ENCODE measurements at regions not wholly inside any gene's neighbourhood (a gene's known extent, or its start where the extent isn't known, plus 50 kb on each side); places are given as distances from the start of the nearest gene placed in this dataset.
"Not testable (repeated sequence)": the region's sequence is repeated elsewhere in the genome, so short reads cannot be mapped to it uniquely, and the experiment has no call there.

DNA sequence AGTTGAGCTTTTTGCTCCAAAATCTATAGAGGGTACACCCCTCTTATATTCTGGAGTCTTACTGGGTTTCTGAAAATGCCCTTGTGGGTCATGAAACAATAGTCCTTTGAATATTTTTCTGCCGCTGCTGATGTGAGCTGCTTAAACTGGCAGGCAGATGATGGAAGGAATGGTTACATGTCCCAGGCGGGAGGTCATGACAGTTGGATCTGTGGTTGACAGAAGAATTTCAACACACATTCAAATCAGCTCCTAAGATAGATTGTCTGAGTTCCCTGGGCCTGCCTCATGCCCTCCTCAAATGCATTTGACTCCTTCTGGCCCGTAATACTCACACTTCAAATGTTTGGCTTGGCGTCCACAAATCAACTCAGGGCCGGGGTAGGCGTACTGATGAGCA is 105.0 kb upstream of the IKBKE start:
- DNase-seq, result peak in 1 of 2 donors; percentile 45

GRCh38 chr1:206366131-206366530 is 104.1 kb upstream of the IKBKE start:
- not testable (repeated sequence) for DNase-seq

DNA sequence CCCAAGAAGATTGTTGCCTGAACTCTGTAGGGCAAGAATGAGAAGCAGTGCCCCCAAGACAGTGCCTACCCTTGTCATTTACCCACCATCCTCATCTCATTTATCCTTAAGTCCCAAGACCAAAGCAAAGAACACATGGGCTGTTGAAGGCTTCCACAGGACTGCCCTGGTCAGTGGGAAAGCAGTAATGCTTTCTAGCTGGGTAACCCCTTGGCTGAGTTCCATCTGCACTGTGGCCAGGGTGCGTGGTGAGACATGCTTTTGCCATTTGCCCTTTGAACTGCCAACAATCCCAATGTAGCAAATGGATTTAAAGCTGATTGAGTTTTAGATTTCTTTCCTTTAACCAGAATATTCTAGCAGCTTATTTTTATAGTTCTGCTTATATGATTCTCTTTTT is 103.5 kb upstream of the IKBKE start:
- not testable (repeated sequence) for DNase-seq

DNA sequence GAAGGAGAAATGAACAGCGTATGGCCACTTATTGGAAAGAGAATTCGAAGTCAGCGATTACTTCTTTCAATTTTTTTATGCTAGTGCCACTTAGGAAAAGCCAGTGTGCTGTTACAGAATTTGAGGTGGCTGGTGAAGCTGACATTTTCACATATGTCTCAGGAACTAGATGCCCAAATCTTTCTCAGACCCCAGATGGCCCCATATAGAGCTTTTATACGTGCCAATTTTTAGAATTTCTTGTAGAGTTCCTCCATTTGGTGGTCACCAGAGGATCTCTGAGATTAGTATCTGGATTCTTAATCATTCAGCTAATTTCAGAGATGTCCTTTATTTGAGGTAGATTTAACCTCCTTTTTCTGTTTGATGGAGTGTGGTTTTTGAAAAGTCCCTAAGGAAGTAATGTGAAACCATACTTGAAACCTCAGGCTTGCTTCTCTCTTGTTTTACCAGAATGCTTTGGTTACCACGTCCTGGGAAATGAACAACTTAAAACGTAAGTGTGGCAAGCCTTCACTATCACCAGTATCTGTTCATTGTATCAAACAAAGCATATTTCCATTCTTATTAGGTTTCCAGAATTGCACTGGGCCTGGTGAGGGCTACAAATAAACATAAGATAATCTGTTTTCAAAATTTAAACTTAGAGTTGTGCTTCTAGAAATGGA is 102.2 kb upstream of the IKBKE start:
- not testable (repeated sequence) for DNase-seq

GRCh38 chr1:206374725-206375124 is 95.6 kb upstream of the IKBKE start:
- not testable (repeated sequence) for DNase-seq

DNA sequence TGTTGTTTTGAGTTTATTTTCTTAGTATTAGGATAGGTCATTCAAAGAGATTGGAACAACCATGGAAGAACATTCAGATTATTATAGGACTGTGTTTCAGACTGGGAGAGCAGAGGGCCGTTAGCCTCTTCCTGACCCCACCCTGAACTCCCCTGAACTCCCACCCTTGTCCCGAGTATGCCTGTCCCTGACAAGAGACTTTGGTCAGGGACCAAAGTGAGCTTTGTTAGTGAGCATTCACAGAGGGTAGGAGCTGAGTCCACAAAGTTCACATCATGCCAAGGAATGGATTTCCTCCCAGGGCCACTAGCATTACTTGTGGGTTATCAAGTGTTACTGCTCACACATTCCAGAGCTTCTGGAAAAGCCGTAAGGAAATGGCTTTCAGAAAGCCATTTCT is 94.7 kb upstream of the IKBKE start:
- not testable (repeated sequence) for DNase-seq

DNA sequence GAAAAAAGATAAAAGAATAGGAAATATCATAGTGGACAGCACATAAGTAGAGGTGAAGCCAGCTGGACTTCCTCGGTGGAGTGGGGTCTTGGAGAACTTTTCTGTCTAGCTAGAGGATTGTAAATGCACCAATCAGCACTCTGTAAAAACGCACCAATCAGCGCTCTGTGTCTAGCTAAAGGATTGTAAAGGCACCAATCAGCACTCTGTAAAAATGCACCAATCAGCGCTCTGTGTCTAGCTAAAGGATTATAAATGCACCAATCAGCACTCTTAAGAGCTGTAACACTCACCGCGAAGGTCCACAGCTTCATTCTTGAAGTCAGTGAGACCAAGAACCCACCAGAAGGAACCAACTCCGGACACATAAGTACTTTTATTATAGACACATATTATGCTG is 91.8 kb upstream of the IKBKE start:
- not testable (repeated sequence) for DNase-seq

DNA sequence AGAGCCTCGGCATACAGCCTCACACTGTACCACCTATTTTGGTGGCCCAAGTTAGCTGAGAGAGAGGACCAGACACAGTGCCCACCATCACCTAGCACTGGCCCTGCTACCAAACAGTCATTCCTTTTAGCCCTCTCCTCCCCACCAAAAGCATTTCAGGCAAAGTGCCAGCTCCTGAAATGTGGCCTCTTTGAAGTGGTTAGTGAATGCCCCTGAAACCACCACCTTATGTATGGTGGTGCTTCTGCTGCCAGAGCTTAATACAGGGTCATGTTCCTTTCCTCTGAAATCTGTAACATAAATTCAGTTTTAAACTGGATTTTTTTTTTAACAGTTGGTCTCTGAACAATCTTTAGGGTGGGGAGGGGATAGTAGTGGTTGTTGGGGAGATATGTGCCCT is 91.0 kb upstream of the IKBKE start:
- not testable (repeated sequence) for DNase-seq

DNA sequence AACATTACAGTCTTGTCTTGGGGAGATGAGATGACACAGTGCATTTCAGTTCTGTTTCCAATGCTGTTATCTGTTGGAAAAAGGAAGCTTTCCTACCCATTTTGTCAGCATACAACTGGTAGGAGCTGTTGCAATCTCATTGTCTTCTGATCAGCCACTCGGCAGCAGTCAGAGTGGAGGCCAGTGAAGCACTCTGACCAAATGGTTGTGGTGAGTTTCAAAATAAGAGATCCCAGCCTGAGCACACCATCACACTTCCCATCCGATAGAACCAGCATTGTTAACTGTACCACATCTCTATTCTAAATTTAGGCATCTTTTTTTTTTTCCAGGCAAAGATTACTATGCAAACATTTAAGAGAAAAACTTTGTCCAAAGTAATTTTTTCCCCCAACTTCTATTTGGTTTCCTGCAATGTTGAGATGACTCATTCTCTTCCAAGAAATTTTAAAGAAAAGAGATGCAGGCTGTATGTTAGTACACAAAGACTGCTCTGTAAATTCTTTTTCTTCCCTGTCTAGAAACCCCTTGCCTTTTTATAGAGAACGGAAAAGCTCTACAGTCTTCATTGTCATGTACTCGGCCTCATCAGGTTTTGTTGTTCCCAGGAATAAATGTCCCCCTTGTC is 90.0 kb upstream of the IKBKE start:
- not testable (repeated sequence) for DNase-seq

DNA sequence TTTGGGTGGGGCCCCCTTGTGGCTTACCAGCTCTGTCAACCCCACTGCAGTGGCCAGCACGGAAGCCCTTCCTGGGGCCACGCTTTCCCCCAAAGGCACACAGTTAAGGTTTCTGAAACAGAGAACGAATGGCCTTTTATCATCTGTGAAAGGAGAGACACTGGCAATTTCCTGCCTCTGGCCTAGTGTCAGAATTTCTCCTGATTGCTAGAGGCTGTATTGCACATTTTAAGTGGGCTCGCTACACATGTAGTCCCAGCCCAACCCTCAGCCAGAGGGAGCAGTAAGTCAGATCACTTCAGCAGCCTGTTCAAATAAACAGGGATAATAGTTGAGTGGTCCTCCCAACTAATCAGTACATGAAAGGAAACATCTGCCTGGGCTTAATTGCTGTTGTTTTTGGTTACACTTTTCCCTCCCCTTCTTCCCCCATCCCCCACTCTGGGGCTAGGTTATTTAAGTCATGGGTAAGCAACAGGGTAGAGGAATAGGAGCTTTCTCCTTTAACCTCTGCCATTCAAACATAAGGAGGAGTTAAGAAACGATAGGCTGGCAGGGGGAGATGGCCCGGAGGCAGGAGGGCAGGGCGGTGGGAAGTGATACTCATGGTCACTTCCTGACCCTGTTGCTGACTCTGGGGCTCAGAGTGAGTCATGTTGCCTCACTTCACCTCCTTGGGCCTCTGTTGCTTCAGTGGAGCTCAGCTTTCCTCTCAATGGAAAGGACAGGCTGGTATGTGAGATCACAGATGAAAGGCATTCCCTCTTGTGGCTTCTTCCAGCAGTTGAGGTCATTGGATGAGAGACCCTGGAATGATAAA is 89.3 kb upstream of the IKBKE start:
- DNase-seq, result not testable (repeated sequence)

DNA sequence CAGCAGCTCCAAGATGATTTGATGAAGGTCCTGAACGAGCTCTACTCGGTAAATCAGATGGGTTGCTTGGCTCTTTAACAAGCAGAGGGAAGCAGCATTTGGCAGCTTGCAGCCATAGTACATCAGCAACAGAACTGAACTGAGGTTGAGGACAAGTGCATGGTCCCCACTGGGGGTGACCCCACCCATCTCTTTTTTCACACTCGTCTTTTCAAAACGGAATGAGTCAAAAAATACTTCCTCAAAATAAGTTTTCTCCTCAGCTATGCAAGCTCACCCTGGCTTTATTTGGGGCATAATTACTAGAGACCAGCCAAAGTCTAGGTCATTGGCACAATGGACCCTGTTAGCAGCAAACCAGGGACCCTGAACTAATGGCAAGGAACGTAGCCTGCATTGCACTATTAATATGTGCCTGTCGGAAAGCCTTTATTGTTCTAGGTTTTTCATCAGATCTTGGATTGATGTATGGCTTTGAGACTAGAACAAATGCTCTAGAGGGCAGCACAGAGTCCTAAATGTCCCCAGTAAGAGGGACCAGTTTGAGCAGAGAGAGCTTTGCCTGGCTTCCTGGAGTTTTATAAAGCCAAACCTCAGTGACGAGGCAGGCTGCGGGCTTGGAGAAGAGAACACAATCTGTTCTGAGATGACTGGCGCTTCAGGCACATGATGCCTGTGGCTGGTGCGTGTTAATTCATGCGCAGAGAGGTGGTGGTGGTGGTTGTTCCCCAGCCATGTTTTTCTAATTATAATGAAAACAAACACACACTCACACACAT is 86.1 kb upstream of the IKBKE start:
- DNase-seq, result peak in 1 of 2 donors; percentile 22

- DNase-seq, result not testable (repeated sequence)
These were observed 85.4 kb upstream of the IKBKE start for GRCh38 chr1:206384891-206385290.

- not testable (repeated sequence) for DNase-seq
These were observed 82.6 kb upstream of the IKBKE start for GRCh38 chr1:206387631-206388030.

- not testable (repeated sequence) for DNase-seq
These were observed 78.4 kb upstream of the IKBKE start for GRCh38 chr1:206391903-206392302.

- DNase-seq, result not testable (repeated sequence)
These were observed 72.8 kb upstream of the IKBKE start for GRCh38 chr1:206397501-206397900.

DNA sequence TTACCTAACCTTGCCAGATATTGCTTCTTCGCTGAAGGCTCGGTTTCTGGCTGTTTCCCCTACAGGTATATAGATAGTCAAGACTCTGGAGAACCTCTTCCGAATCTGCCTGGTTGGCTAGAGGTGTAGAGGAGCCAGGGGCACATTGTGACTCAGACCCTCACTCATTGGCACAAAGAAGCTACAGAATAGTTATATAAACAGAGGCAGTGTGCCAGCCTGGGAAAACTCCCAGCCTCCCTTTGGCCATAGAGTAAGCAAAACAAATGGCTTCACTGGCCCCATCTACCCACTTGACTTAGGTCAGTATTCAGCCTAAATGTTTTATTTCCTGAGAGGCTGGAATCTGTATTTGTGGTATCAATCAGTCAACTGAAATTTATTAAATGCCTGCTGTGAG is 72.0 kb upstream of the IKBKE start:
- DNase-seq, result not testable (repeated sequence)

DNA sequence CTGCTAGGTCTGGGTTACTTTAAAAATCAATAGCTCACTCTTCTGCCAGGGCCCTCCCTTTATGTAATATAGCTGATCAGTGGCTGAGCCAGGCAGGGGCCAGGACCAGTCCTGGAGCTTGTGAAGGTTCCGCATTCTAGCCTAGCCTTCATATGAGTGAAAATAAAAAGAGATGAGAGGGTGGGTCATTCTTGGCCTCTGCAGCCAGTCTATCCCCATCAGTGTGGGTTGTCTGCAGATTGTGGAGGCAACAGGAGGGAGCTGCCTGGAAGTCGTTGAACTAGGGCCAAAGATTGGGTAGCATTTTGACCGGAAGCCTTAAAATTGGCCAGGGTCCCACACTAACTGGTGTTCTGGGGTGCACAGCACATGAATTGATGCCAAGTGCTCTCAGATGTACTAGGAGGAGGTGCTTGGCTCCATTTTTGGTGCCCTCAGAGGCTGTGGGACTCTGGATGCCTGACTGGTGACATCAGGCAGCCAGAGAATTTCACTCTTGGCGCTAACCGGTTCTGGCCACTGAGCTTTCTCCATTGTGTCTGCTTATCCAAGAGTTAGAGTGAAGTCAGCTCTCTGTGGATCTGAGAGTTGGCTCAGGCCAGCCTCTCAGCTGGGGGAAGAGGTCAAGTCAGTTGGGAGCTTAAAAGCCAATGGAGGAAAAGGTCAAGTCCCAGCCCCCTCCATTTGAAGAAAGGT is 66.5 kb upstream of the IKBKE start:
- not testable (repeated sequence) for DNase-seq

DNA sequence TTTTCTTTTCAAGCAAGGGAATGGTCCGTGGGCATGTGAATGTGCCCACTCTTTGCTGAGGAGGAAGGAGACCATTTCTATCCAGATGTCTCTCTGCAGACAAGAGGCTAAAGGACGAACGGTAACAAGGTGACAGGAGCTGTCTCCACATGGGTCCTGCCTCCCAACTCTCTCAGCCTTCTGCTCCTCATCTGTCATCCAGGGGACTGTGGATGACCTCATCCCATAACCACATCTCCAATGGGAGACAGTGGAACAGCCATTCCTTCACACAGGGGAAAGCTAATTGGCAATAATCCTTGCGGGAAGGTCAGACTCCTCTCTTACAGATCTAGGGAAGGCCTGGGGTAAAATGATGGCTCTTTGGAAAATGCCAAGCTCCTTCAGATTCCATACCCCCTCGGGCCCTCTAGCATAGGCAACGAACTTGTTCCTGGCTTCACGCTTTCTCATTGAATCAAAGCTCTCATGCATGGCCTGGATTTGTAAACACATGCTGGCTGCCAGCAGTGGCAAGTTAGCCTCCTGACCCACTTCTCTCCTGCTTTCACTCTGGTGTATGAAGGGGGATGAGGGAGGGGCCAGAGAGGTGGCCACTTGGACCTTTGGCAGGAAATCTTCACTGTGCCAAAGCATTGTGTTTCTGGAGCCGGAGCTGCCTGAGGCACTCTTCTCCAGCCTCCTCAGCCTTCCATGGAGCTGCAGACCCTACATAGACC is 65.8 kb upstream of the IKBKE start:
- DNase-seq, result not testable (repeated sequence)

DNA sequence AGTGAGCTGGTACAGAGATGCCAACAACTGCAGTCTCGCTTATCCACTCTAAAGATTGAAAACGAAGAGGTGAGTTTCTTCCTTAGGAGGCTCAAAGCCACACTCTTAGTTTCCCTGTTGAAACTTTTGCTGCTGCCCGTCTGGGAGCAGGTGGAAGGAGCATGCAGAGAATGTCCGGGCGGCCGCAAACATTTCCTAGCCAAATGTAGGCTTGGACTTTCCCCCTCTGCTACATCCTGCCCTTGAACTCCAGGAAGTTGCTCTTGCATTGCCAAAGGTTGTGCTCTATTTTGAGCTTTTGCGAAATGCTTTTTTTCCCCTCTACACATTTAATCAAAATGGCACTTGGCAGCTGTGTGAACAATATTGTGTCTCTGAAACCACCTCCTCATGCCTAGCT is 65.0 kb upstream of the IKBKE start:
- not testable (repeated sequence) for DNase-seq

DNA sequence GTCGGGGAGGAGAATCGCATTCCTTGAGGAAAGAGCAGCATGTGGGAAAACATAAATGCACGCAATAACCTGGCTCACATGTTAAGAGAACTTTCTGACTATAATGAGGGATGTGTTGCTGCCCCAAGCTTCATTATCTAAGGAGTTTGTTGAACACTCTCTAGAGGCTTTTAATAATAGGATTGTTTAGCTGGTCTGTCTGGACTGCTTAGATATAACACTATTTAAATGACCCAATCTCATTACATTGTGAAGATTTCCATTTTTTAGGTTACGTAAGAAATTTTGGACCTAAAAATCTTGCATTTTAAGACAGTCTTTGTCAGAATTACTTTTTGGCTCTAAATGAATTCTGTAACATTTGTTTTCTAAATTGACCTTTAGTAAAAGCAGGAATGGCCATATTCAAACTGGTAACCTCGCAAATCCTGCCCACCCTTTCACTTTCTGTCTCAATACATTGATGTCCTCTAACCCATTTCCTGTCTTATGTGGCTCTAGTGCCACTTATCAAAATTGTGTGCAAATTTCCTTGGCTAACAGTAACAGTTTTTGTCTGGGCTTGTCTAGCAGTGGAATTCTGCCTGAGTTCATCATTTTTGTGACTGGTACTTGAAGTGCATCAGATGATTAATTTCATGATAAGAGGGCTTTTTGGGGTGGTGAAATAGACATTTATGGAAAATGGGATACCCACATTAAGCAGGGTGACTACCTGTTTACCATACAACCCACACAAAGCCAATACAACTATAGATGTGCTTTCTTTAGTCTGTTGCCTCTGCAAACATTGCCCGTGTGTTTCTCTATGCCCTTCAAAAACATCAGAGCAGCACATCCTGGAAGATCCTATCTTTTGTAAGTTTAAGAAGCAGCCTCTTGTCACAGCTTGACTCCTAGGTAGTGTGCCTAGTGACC is 61.6 kb upstream of the IKBKE start:
- DNase-seq, result not testable (repeated sequence)

Data from hippocampal formation (tissue), 2 donors.